Tongue (tissue), 1 donor: ENCODE measurements at regions not wholly inside any gene's neighbourhood (a gene's known extent, or its start where the extent isn't known, plus 50 kb on each side); places are given as distances from the start of the nearest gene placed in this dataset.
"Not testable (repeated sequence)": the region's sequence is repeated elsewhere in the genome, so short reads cannot be mapped to it uniquely, and the experiment has no call there.

Experiments used
- DNase-seq: peaks from one replicate; pipeline ENCODE4 v3.0.0-alpha.2; 2015

- DNase-seq = no peak
These were observed 191.8 kb upstream of the DPYD start for GRCh38 chr1:98112626-98113025.

GRCh38 chr1:98110674-98111073, 189.8 kb upstream of the DPYD start:
- DNase-seq = no peak

- not testable (repeated sequence) for DNase-seq
These were observed 187.5 kb upstream of the DPYD start for GRCh38 chr1:98108378-98108777.

GRCh38 chr1:98107256-98107655, 186.4 kb upstream of the DPYD start:
- DNase-seq = no peak

GRCh38 chr1:98104289-98104688, 183.5 kb upstream of the DPYD start:
- peak; percentile 82 for DNase-seq

GRCh38 chr1:98103617-98104285, 182.9 kb upstream of the DPYD start:
- DNase-seq = peak; percentile 5

- DNase-seq = peak; percentile 67
These were observed 181.7 kb upstream of the DPYD start for GRCh38 chr1:98102345-98103030.

GRCh38 chr1:98101364-98101763, 180.5 kb upstream of the DPYD start:
- DNase-seq = no peak

- DNase-seq = no peak
These were observed 178.7 kb upstream of the DPYD start for GRCh38 chr1:98099501-98099900.

- DNase-seq = peak; percentile 8
These were observed 177.6 kb upstream of the DPYD start for GRCh38 chr1:98098473-98098872.

- DNase-seq = no peak
These were observed 169.5 kb upstream of the DPYD start for GRCh38 chr1:98090351-98090750.

GRCh38 chr1:98088381-98088780, 167.5 kb upstream of the DPYD start:
- DNase-seq = no peak

- DNase-seq = no peak
These were observed 166.1 kb upstream of the DPYD start for GRCh38 chr1:98086796-98087441.

GRCh38 chr1:98086156-98086555, 165.3 kb upstream of the DPYD start:
- no peak for DNase-seq

GRCh38 chr1:98084188-98084587, 163.4 kb upstream of the DPYD start:
- no peak for DNase-seq

GRCh38 chr1:98081944-98082343, 161.1 kb upstream of the DPYD start:
- no peak for DNase-seq

GRCh38 chr1:98078596-98078995, 157.8 kb upstream of the DPYD start:
- DNase-seq = no peak

- DNase-seq = no peak
These were observed 156.9 kb upstream of the DPYD start for GRCh38 chr1:98077691-98078090.

GRCh38 chr1:98075626-98076025, 154.8 kb upstream of the DPYD start:
- no peak for DNase-seq

GRCh38 chr1:98073823-98074222, 153.0 kb upstream of the DPYD start:
- DNase-seq = no peak

GRCh38 chr1:98073106-98073505, 152.3 kb upstream of the DPYD start:
- DNase-seq = no peak

GRCh38 chr1:98072047-98072446, 151.2 kb upstream of the DPYD start:
- DNase-seq = no peak

GRCh38 chr1:98068016-98068415, 147.2 kb upstream of the DPYD start:
- DNase-seq = no peak

GRCh38 chr1:98066911-98067310, 146.1 kb upstream of the DPYD start:
- DNase-seq = no peak
